Gastrocnemius medialis (tissue), 4 donors: ENCODE measurements at regions not wholly inside any gene's neighbourhood (a gene's known extent, or its start where the extent isn't known, plus 50 kb on each side); places are given as distances from the start of the nearest gene placed in this dataset.

Source experiments
- POLR2A ChIP-seq, 2 donors: fragments of 450-650 bp; IDR thresholded peaks; one replicate each; pipeline ENCODE4 v1.6.1; 2017; ENCODE audit warnings: antibody characterized with exemption in 2 of 2, mild to moderate bottlenecking in 2 of 2, moderate library complexity in 2 of 2
- TF ChIP-seq, protein P1 (sequence below), 5 experiments: fragments of 450-650 bp in 3 of 5; fragments of 200-600 bp in 2 of 5; sonication (generic) in 2 of 5; IDR thresholded peaks in 4 of 5; conservative IDR thresholded peaks in 1 of 5; 1 replicate in 4 of 5; 2 replicates in 1 of 5; pipeline ENCODE4 v1.5.1; 2016 to 2019; ENCODE audit warnings: antibody characterized with exemption in 5 of 5, mild to moderate bottlenecking in 3 of 5, moderate library complexity in 3 of 5

DNA sequence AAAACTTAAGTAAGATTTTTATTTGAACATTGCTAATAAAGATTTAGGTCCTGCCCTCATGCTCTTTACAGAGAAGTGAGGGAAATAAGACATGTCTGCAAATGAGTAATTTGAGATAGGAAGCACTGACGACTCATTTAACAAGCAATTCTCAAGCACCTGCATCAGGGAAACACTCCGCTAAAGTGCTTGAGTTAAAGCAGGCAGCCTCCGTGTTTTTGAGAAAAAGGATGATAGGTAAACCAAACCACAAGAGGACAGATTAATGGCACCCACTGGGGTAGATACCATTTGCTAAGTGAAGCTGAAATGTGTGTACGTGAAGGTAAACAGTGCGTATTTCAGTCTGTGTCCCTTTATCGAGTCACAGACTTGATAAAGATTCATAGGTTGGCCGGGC lies 184.6 kb upstream of the CARD18 start:
- TF ChIP-seq POLR2A (IDR thresholded peaks at IDR 0.05): no peak
- TF ChIP-seq, protein P1, sequence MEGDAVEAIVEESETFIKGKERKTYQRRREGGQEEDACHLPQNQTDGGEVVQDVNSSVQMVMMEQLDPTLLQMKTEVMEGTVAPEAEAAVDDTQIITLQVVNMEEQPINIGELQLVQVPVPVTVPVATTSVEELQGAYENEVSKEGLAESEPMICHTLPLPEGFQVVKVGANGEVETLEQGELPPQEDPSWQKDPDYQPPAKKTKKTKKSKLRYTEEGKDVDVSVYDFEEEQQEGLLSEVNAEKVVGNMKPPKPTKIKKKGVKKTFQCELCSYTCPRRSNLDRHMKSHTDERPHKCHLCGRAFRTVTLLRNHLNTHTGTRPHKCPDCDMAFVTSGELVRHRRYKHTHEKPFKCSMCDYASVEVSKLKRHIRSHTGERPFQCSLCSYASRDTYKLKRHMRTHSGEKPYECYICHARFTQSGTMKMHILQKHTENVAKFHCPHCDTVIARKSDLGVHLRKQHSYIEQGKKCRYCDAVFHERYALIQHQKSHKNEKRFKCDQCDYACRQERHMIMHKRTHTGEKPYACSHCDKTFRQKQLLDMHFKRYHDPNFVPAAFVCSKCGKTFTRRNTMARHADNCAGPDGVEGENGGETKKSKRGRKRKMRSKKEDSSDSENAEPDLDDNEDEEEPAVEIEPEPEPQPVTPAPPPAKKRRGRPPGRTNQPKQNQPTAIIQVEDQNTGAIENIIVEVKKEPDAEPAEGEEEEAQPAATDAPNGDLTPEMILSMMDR (IDR thresholded peaks at IDR 0.05 in 4 of 5, conservative IDR thresholded peaks at IDR 0.05 in 1 of 5): no peak
